T47D (cell line): ENCODE measurements at regions not wholly inside any gene's neighbourhood (a gene's known extent, or its start where the extent isn't known, plus 50 kb on each side); places are given as distances from the start of the nearest gene placed in this dataset.

Experiments used
- DNase-seq, 2 experiments: peaks; one replicate each; pipeline versions ENCODE4 v3.0.0 to v3.0.0-alpha.2; 2011 to 2012; ENCODE audit warnings: low read depth in 1 of 2, low spot score in 1 of 2
- JUND ChIP-seq: IDR thresholded peaks from 2 replicates; pipeline ENCODE4 v1.6.1; 2012; ENCODE audit warnings: low read depth
- in situ Hi-C: cut with HindIII; loops from 2 replicates; pipeline ENCODE4 v1.10.0; 2016; ENCODE audit warnings: low sequenced_read_pairs, low pct_unique_long_range_greater_than_20kb

- no peak for DNase-seq
- in situ Hi-C loops, result no loop called here
- no peak for TF ChIP-seq JUND
These were observed 124.8 kb upstream of the CTNNA2 start for GRCh38 chr2:79388024-79388423.

GRCh38 chr2:79387431-79387830 is 125.4 kb upstream of the CTNNA2 start:
- TF ChIP-seq JUND, result no peak
- no peak for DNase-seq
- in situ Hi-C loops, result no loop called here

GRCh38 chr2:79383681-79384080 is 129.2 kb upstream of the CTNNA2 start:
- no peak for DNase-seq
- in situ Hi-C loops, result no loop called here
- TF ChIP-seq JUND, result no peak

DNA sequence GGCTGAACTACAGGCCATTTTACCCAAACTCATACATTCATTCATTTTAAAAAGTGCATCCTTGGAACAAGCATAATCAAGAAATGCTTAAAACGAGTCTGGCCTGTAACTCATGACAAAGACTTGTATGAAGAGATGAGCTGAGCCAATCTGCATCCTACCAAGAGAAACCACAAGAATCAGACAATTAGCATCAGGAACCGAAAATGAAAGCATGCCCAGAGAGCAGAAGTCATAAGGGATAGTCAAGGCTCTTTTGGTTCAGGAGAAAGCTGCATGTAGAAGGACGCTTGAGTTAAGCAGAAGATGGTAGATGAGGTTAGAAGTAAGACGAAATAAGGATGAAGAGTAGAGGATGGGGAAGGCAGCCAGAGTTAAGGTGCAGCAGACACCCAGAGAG is 137.0 kb upstream of the CTNNA2 start:
- TF ChIP-seq JUND, result no peak
- DNase-seq, result no peak
- in situ Hi-C loops, result no loop called here

GRCh38 chr2:79373358-79374130 is 139.3 kb upstream of the CTNNA2 start:
- in situ Hi-C loops, result no loop called here
- no peak for DNase-seq
- TF ChIP-seq JUND, result no peak

GRCh38 chr2:79370976-79371538 is 141.8 kb upstream of the CTNNA2 start:
- in situ Hi-C loops, result no loop called here
- DNase-seq, result no peak
- TF ChIP-seq JUND, result no peak

DNA sequence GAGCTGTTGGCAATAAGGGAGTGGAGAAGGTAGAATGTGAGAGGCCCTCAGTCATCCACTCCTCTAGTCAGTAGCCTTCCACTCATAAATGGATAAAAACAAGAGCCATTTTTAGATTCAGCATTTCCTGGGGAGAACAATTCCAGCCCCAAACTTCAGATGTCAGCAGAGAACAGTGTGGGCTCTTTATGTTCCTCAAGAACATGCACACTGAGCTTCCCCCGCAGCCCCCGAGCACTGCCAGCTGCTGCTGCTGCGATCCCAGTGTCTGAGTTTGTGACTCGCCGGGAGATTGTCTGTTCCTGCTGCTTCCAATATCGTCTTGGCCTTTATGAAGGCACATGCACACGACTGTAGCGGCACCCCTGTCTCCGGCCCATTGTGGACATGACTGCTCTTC is 143.7 kb upstream of the CTNNA2 start:
- TF ChIP-seq JUND, result no peak
- in situ Hi-C loops, result no loop called here
- DNase-seq, result peak in 1 of 2 experiments; percentile 0

GRCh38 chr2:79368116-79368630 is 144.7 kb upstream of the CTNNA2 start:
- in situ Hi-C loops, result no loop called here
- no peak for TF ChIP-seq JUND
- DNase-seq, result no peak

DNA sequence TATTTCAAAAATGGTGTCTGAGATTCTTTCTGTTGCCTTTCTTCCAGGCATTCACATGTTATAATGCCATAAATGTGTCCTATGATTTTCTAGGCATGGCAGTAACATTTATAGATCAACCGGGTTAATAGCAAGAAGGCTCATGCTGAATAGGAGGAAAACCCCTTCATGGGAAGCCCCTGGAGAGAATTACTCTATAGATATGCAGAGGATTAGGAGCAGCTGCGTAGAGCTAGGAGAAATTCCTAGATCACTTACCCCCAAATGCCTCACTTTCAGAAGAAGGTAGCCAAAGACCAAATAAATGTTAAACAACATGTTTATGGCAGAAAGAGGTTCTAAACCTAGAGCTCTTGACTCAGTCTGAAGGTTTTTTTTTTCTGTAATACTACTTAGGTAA is 153.4 kb upstream of the CTNNA2 start:
- in situ Hi-C loops, result no loop called here
- no peak for TF ChIP-seq JUND
- no peak for DNase-seq

- in situ Hi-C loops, result no loop called here
- TF ChIP-seq JUND, result no peak
- no peak for DNase-seq
These were observed 157.3 kb upstream of the CTNNA2 start for GRCh38 chr2:79355569-79355968.

DNA sequence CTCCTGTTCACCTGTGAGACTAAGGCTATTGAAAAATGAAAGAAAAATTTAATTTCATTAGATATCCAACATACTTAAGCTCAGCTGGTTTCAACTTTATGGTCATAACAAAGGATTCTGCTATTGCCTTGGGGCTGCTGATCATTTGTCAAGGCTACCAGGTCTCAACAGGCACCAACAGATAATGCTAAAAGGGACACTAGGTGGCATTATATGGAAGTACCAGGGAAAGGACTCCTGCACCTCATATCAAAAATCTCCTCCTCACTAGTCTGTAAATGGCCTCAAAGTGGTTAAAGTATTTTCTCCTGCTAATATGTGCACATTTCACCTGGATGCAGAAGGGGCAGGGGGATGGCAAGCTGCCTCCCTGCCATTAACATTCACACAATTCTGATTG is 167.9 kb upstream of the REG3A start:
- DNase-seq, result no peak
- TF ChIP-seq JUND, result no peak
- in situ Hi-C loops, result no loop called here

GRCh38 chr2:79320871-79321270 is 161.3 kb upstream of the REG3A start:
- no peak for TF ChIP-seq JUND
- in situ Hi-C loops, result no loop called here
- no peak for DNase-seq

GRCh38 chr2:79294994-79295393 is 135.4 kb upstream of the REG3A start:
- in situ Hi-C loops, result no loop called here
- no peak for TF ChIP-seq JUND
- no peak for DNase-seq

- in situ Hi-C loops, result no loop called here
- no peak for DNase-seq
- no peak for TF ChIP-seq JUND
These were observed 133.4 kb upstream of the REG3A start for GRCh38 chr2:79292958-79293315.
